ENCODE measurements at regions not wholly inside any gene's neighbourhood (a gene's known extent, or its start where the extent isn't known, plus 50 kb on each side); places are given as distances from the start of the nearest gene placed in this dataset.

DNA sequence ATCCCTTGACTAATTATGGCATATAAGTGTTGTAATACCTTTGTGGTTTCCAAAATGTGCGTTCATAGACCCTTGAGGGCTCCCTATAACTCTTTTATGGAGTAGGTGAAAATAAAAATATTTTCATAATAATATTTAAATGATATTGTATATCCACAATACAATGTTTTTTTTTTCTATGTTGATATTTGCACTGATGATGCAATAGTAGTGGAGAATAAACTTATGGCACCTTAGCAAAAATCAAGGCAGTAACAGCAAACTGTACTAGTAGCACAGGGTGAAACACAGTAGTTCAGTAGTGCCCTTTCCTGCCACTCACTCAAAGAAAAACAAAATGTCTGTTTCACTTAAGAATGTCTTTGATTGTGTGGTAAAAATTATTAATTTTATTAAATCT, 465.3 kb downstream of the C4orf33 start:
- no peak for DNase-seq

GRCh38 chr4:129561886-129562671, 466.1 kb downstream of the C4orf33 start:
- DNase-seq = peak; percentile 65

- DNase-seq = no peak
Measured at GRCh38 chr4:129565214-129565613, 469.3 kb downstream of the C4orf33 start.

- DNase-seq = no peak
Measured at GRCh38 chr4:129570326-129570725, 474.4 kb downstream of the C4orf33 start.

- DNase-seq = no peak
Measured at GRCh38 chr4:129578336-129578735, 482.4 kb downstream of the C4orf33 start.

GRCh38 chr4:129581305-129581704, 485.4 kb downstream of the C4orf33 start:
- no peak for DNase-seq

- peak; percentile 95 for DNase-seq
Measured at GRCh38 chr4:129583868-129584267, 487.9 kb downstream of the C4orf33 start.

DNA sequence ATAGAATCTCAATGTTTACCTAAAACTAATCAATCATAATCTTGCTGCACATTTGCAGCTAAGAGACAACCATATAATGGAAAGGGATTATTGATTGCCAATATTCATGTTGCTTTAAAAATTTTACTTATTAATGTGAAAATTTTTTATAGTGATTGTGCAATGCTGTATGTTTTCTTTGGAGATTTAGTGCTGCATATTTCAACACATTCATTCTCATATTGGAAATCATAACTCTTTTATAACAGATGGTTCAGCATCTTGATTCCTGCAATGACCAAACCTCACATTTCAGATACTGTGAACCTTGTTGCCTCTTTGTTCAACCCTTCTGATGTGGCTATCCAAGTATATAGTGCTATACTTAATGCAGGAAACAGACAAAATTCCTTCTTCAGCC, 502.6 kb downstream of the C4orf33 start:
- DNase-seq = no peak

GRCh38 chr4:129600898-129601297, 504.9 kb downstream of the C4orf33 start:
- DNase-seq = no peak

GRCh38 chr4:129602447-129602846, 506.5 kb downstream of the C4orf33 start:
- DNase-seq = no peak

- no peak for DNase-seq
Measured at GRCh38 chr4:129603241-129603931, 507.4 kb downstream of the C4orf33 start.

GRCh38 chr4:129604632-129605255, 508.8 kb downstream of the C4orf33 start:
- DNase-seq = no peak

DNA sequence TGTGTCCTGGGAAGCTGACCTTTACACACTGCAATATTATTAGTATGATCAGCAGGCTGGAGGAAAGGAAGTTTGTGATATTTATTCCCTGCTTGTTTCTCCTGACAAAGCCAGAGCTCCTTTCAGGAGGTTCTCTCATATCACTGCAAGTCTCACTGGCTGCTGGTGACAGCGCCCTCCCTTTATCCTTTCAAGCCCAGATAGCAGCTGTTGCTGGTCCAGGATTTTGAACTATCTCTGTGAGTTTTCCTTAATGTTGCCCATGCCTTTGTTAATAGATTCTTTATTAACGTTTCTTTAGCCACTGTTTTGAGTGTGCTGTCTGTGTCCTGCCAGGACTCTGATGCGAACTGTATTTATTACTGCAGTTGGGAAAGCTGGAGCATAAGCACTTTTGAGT, 518.7 kb downstream of the C4orf33 start:
- DNase-seq = no peak

- DNase-seq = no peak
Measured at GRCh38 chr4:129622566-129622965, 526.6 kb downstream of the C4orf33 start.

- peak; percentile 5 for DNase-seq
Measured at GRCh38 chr4:129623233-129623875, 527.4 kb downstream of the C4orf33 start.

GRCh38 chr4:129641179-129641578, 545.2 kb downstream of the C4orf33 start:
- DNase-seq = peak; percentile 49

GRCh38 chr4:129645461-129645860, 549.5 kb downstream of the C4orf33 start:
- DNase-seq = no peak

GRCh38 chr4:129668092-129668491, 572.1 kb downstream of the C4orf33 start:
- DNase-seq = no peak

GRCh38 chr4:129672941-129673340, 577.0 kb downstream of the C4orf33 start:
- no peak for DNase-seq

- no peak for DNase-seq
Measured at GRCh38 chr4:129675036-129675435, 579.1 kb downstream of the C4orf33 start.

DNA sequence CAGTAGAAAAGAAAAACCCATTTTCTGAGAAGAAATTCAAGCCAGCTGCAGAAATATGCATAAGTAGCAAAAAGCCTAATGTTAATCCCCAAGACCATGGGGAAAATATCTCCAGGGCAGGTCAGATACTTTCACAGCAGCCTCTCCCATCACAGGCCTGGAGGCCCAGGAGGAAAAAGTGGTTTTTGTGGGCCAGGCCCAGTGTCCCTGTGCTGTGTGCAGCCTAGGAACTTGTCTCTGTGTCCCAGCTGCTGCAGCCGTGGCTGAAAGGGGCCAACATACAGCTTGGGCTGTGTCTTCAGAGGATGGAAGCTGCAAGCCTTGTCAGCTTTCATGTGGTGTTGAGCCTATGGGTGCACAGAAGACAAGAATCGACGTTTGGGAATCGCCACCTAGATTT, 581.0 kb downstream of the C4orf33 start:
- DNase-seq = no peak

DNA sequence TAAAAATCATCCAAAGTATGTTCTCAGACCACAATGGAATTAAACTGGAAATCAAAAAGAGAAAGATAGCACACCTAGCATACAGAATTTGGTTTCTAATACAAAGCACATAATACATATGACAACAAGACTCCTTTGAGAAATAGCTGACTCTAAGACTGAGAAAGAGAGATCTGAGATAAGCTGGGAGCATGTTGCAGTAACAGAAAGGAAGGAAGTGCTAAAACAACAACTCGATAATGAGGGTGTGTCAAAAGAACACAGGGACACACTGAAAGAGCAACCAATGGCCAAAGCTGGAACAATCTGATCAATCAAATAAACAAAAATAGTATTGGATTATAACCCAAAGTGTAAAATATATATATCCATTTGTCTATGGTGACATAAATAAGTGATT, 586.6 kb downstream of the C4orf33 start:
- no peak for DNase-seq

GRCh38 chr4:129707949-129708348, 612.0 kb downstream of the C4orf33 start:
- DNase-seq = no peak

- DNase-seq = no peak
Measured at GRCh38 chr4:129708784-129709183, 612.8 kb downstream of the C4orf33 start.

Measured in fibroblast of upper back skin (primary cell).